Natural killer cell treated with Interleukin-12 subunit alpha and Interleukin-12 subunit beta and Interleukin-15 and Interleukin-18, amount 100 ng/mL, for 72 hours (primary cell): ENCODE measurements at regions not wholly inside any gene's neighbourhood (a gene's known extent, or its start where the extent isn't known, plus 50 kb on each side); places are given as distances from the start of the nearest gene placed in this dataset.

Experiments used
- ATAC-seq, 2 donors: fragments of 150-1000 bp; cut with Tn5 transposase in 1 of 2; sonication (Bioruptor Pico), chemical (Tn5 transposase) in 1 of 2; 2 replicates each; pipeline ENCODE4 v1.10.0; 2021
- DNase-seq: peaks from one replicate; pipeline ENCODE4 v3.0.0; 2022; ENCODE audit warnings: low spot score
- H3K27ac Mint-ChIP-seq, 2 donors: 1 replicate in 1 of 2; 2 replicates in 1 of 2; pipeline ENCODE4 v1.8.0; 2022; ENCODE audit warnings: mixed read lengths in 2 of 2, mild to moderate bottlenecking in 1 of 2, moderate library complexity in 1 of 2
- H3K27me3 Mint-ChIP-seq, 2 donors: 1 replicate in 1 of 2; 2 replicates in 1 of 2; pipeline ENCODE4 v1.8.0; 2022; ENCODE audit warnings: mixed read lengths in 2 of 2
- H3K36me3 Mint-ChIP-seq: one replicate; pipeline ENCODE4 v1.8.0; 2022; ENCODE audit warnings: mixed read lengths
- H3K4me1 Mint-ChIP-seq, 2 donors: 1 replicate in 1 of 2; 2 replicates in 1 of 2; pipeline ENCODE4 v1.8.0; 2022; ENCODE audit warnings: low read depth in 2 of 2, mixed read lengths in 2 of 2, mild to moderate bottlenecking in 1 of 2
- H3K4me3 Mint-ChIP-seq: one replicate; pipeline ENCODE4 v1.8.0; 2022; ENCODE audit warnings: mixed read lengths
- H3K9me3 Mint-ChIP-seq: 2 replicates; pipeline ENCODE4 v1.8.0; 2022; ENCODE audit warnings: mixed read lengths

GRCh38 chr17:36861531-36861930 lies 75.7 kb upstream of the LHX1 start:
- Mint-ChIP-seq H3K27me3 (peaks cover 14 to 26% of the 10 kb centered on the region in 2 donors), H3K4me1 (no peaks in the 10 kb centered on the region)
- no peak for DNase-seq

GRCh38 chr17:36862116-36862920 lies 75.0 kb upstream of the LHX1 start:
- DNase-seq: no peak
- Mint-ChIP-seq H3K4me1 (no peaks in the 10 kb centered on the region), H3K36me3 (no peaks in the 10 kb centered on the region), H3K4me3 (no peak overlapping the region), H3K27ac (no peak overlapping the region), H3K27me3 (peaks cover 10 to 19% of the 10 kb centered on the region in 2 donors), H3K9me3 (no peaks in the 10 kb centered on the region)
- ATAC-seq: no peak

More at GRCh38 chr17:36861531-36861930, 75.7 kb upstream of the LHX1 start:
- Mint-ChIP-seq H3K9me3 (no peaks in the 10 kb centered on the region), H3K4me3 (no peak overlapping the region), H3K36me3 (no peaks in the 10 kb centered on the region), H3K27ac (no peak overlapping the region)
- no peak for ATAC-seq

GRCh38 chr17:36863131-36863530 lies 74.1 kb upstream of the LHX1 start:
- Mint-ChIP-seq H3K27me3 (peaks cover 10 to 16% of the 10 kb centered on the region in 2 donors), H3K9me3 (no peaks in the 10 kb centered on the region), H3K4me1 (no peaks in the 10 kb centered on the region), H3K4me3 (no peak overlapping the region), H3K36me3 (no peaks in the 10 kb centered on the region), H3K27ac (no peak overlapping the region)
- no peak for DNase-seq
- ATAC-seq: no peak

GRCh38 chr17:36863676-36864612 lies 73.3 kb upstream of the LHX1 start:
- DNase-seq (no peak), ATAC-seq (no peak)
- Mint-ChIP-seq H3K27me3 (peaks cover 10 to 16% of the 10 kb centered on the region in 2 donors), H3K36me3 (no peaks in the 10 kb centered on the region), H3K4me3 (no peak overlapping the region), H3K9me3 (no peaks in the 10 kb centered on the region), H3K27ac (no peak overlapping the region), H3K4me1 (no peaks in the 10 kb centered on the region)

GRCh38 chr17:36864827-36865430 lies 72.3 kb upstream of the LHX1 start:
- Mint-ChIP-seq H3K27ac (no peak overlapping the region), H3K4me1 (no peaks in the 10 kb centered on the region), H3K27me3 (peaks cover 7 to 16% of the 10 kb centered on the region in 2 donors), H3K36me3 (no peaks in the 10 kb centered on the region), H3K9me3 (no peaks in the 10 kb centered on the region), H3K4me3 (no peak overlapping the region)
- DNase-seq: no peak
- ATAC-seq: no peak

- DNase-seq (no peak), ATAC-seq (no peak)
- peaks cover 8 to 16% of the 10 kb centered on the region in 2 donors for H3K27me3 Mint-ChIP-seq
- H3K4me3 Mint-ChIP-seq: no peak overlapping the region
- H3K9me3 Mint-ChIP-seq: no peaks in the 10 kb centered on the region
- H3K36me3 Mint-ChIP-seq: no peaks in the 10 kb centered on the region
- H3K27ac Mint-ChIP-seq: no peak overlapping the region
- no peaks in the 10 kb centered on the region for H3K4me1 Mint-ChIP-seq
Observed at GRCh38 chr17:36867716-36868341, 69.4 kb upstream of the LHX1 start.

- no peak overlapping the region for H3K27ac Mint-ChIP-seq
- no peaks in the 10 kb centered on the region for H3K4me1 Mint-ChIP-seq
- no peaks in the 10 kb centered on the region for H3K36me3 Mint-ChIP-seq
- H3K4me3 Mint-ChIP-seq: no peak overlapping the region
- no peak for ATAC-seq
- no peaks in the 10 kb centered on the region for H3K9me3 Mint-ChIP-seq
- H3K27me3 Mint-ChIP-seq: peaks cover 12 to 16% of the 10 kb centered on the region in 2 donors
- no peak for DNase-seq
Observed at GRCh38 chr17:36868777-36869176, 68.5 kb upstream of the LHX1 start.

GRCh38 chr17:36869441-36869840 lies 67.8 kb upstream of the LHX1 start:
- ATAC-seq (no peak), DNase-seq (no peak)
- Mint-ChIP-seq H3K4me3 (no peak overlapping the region), H3K27me3 (peaks cover 12 to 16% of the 10 kb centered on the region in 2 donors), H3K27ac (no peak overlapping the region), H3K4me1 (no peaks in the 10 kb centered on the region), H3K36me3 (no peaks in the 10 kb centered on the region), H3K9me3 (no peaks in the 10 kb centered on the region)

- no peaks in the 10 kb centered on the region for H3K9me3 Mint-ChIP-seq
- no peaks in the 10 kb centered on the region for H3K36me3 Mint-ChIP-seq
- H3K27ac Mint-ChIP-seq: no peak overlapping the region
- DNase-seq (no peak), ATAC-seq (no peak)
- no peak overlapping the region for H3K4me3 Mint-ChIP-seq
- no peaks in the 10 kb centered on the region for H3K4me1 Mint-ChIP-seq
- peaks cover 12% of the 10 kb centered on the region in 2 donors for H3K27me3 Mint-ChIP-seq
Observed at GRCh38 chr17:36869856-36870719, 67.2 kb upstream of the LHX1 start.

- H3K27ac Mint-ChIP-seq: no peak overlapping the region
- H3K4me1 Mint-ChIP-seq: no peaks in the 10 kb centered on the region
- H3K9me3 Mint-ChIP-seq: no peaks in the 10 kb centered on the region
- DNase-seq (no peak), ATAC-seq (no peak)
- peaks cover 15% of the 10 kb centered on the region in 2 donors for H3K27me3 Mint-ChIP-seq
- H3K4me3 Mint-ChIP-seq: no peak overlapping the region
- H3K36me3 Mint-ChIP-seq: no peaks in the 10 kb centered on the region
Observed at GRCh38 chr17:36870720-36870999, 66.6 kb upstream of the LHX1 start.

- H3K27ac Mint-ChIP-seq: no peak overlapping the region
- H3K9me3 Mint-ChIP-seq: no peaks in the 10 kb centered on the region
- H3K27me3 Mint-ChIP-seq: peaks cover 15 to 21% of the 10 kb centered on the region in 2 donors
- no peak for ATAC-seq
- H3K36me3 Mint-ChIP-seq: no peaks in the 10 kb centered on the region
- H3K4me3 Mint-ChIP-seq: no peak overlapping the region
- DNase-seq: no peak
- H3K4me1 Mint-ChIP-seq: no peaks in the 10 kb centered on the region
Observed at GRCh38 chr17:36875698-36876293, 61.5 kb upstream of the LHX1 start.

GRCh38 chr17:36876966-36877365 lies 60.3 kb upstream of the LHX1 start:
- no peak for ATAC-seq
- DNase-seq: no peak
- peaks cover 21 to 27% of the 10 kb centered on the region in 2 donors for H3K27me3 Mint-ChIP-seq
- no peaks in the 10 kb centered on the region for H3K4me1 Mint-ChIP-seq
- H3K9me3 Mint-ChIP-seq: no peaks in the 10 kb centered on the region
- H3K4me3 Mint-ChIP-seq: no peak overlapping the region
- no peaks in the 10 kb centered on the region for H3K36me3 Mint-ChIP-seq
- H3K27ac Mint-ChIP-seq: no peak overlapping the region
